NOMO-1 (cell line): ENCODE measurements at regions not wholly inside any gene's neighbourhood (a gene's known extent, or its start where the extent isn't known, plus 50 kb on each side); places are given as distances from the start of the nearest gene placed in this dataset.
"Not testable (repeated sequence)": the region's sequence is repeated elsewhere in the genome, so short reads cannot be mapped to it uniquely, and the experiment has no call there.

Experiments used
- DNase-seq, 2 experiments: peaks; one replicate each; lab custom pipeline; 2025; ENCODE audit not compliant: unreplicated experiment in 2 of 2; lab: John Stamatoyannopoulos, UW

GRCh38 chr4:120211408-120212015, 144.9 kb upstream of the MAD2L1 start:
- DNase-seq: no peak

DNA sequence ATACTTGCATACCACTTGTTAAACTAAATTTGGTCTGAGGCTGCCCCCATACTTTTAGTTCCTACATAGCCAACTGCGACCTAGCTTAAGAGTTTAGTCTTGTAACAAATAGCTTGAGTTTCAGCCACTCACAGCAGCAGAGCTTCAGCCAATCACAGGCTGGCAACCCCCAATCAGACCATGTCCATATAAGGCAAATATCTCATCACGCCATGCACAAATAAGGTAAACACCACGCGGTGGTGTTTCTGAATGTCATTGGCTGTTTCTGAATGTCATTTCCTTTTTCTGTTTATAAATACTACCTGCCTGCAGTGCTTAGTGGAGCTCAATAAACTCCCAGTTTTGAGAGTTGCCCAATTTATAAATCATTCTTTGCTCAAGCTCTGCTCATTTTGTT, 143.1 kb upstream of the MAD2L1 start:
- DNase-seq: no peak

- peak; percentile 2 to 39 for DNase-seq
Measured at GRCh38 chr4:120207021-120207420, 140.4 kb upstream of the MAD2L1 start.

DNA sequence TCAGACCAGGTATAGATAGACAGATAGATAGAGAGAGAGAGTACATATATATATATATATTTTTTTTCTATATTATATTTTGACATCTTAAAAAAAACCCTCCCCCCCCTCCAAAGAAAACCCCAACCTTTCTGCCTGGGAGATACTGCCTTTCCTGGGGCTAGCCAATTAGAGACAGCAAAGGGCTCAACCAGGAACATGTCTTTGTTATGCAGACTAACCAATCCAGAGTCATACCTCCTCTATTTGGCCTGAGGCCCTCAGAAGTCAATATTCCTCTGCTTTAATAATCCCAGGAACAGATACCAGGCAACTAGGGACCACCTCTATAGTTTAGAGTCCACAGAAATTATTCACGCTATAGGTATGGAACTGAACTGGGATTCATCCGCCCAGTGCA, 135.6 kb upstream of the MAD2L1 start:
- no peak for DNase-seq

GRCh38 chr4:120200573-120201110, 134.0 kb upstream of the MAD2L1 start:
- not testable (repeated sequence) for DNase-seq

GRCh38 chr4:120198411-120198810, 131.8 kb upstream of the MAD2L1 start:
- no peak for DNase-seq

- no peak for DNase-seq
Measured at GRCh38 chr4:120177603-120178002, 111.0 kb upstream of the MAD2L1 start.

DNA sequence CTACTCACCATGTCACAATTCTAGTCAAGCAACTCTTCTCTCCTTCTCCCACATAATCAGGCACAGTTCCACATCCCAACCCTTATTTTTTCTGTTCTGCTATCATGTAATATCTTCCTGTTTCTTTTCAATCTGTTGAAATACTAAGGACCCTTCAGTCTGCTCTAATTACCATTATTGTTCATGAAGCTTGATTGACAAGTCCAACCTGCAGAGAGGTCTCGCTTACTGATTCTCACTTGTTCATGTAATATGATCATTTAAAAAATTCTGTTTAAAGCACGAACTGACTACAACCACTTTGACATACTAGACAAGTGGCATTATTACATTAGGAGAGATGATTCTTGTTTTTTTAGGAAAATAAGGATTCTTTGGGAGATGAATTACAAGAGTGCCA, 108.6 kb upstream of the MAD2L1 start:
- no peak for DNase-seq

DNA sequence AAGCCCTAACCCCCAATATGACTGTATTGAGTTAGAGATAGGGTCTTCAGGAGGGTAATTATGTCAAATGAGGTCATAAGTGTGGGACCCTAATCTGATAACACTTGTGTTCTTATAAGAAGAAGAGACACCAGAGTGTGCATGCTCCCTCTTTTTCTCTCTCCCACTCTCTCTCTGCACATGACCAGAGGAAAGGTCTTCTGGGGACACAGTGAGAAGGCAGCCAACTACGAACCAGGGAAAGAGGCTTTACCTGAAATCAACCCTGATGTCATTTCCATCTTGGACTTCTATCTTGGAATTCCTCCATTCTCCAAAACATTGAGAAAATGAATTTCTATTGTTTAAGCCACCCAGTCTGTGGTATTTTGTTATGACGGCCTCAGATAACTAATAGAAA, 97.2 kb upstream of the MAD2L1 start:
- DNase-seq: no peak

DNA sequence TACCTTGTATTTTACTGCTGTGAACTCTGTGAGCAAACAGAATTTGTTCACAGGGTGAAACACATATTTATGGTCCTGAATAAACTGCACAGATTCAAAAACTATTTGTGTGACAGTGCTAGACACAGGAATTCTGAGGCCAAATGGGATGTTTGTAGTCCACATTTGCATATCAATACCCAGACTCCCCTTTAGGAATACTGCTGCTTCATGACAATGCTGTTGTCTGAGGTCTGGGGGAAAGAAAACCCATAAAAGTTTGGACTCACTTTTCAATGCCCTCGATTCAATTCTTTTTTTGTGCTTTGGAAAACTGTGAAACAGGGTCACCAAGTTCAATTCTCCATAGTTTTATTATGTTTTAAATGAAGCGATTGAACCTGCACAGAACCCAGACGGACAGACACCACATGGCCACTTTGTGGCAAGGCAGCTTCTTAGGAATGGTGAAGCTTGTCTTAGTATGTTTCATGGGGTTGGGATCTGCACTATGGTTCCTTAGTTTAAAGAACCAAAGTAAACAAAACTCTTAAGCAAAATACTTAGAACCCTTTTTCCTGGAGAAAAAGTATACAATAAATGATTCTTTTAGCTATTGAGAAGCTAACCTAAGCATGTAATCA, 92.3 kb upstream of the MAD2L1 start:
- DNase-seq: no peak

- DNase-seq: no peak
Measured at GRCh38 chr4:120158046-120158445, 91.4 kb upstream of the MAD2L1 start.

DNA sequence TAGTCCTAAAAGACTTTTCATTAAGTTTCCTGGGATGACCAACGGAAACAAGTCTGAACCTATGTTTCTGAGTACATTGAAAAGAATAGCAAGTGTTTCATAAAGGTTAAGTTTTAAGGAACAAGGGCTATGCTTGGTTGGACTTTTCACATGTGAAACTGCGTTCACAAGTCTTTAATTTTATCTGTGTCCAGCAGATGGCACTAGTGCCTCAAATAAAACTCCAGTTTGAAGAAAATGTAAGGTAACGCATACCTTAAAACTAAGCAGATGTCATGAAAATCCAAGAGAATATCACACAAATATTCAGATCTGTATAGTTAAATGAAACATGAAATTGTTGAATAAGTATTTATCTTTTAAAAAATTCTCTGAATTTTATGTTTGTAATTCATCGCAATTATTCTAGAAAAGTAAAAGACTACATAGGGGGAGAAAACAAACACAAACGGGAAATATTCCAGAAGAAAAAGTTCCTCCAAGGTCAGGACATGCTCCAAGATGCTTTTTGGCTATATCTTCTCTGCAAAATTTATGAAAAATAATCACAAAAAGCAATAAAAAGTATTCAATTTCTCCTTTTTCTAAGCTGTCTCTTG, 89.6 kb upstream of the MAD2L1 start:
- DNase-seq: peak; percentile 10 to 64

DNA sequence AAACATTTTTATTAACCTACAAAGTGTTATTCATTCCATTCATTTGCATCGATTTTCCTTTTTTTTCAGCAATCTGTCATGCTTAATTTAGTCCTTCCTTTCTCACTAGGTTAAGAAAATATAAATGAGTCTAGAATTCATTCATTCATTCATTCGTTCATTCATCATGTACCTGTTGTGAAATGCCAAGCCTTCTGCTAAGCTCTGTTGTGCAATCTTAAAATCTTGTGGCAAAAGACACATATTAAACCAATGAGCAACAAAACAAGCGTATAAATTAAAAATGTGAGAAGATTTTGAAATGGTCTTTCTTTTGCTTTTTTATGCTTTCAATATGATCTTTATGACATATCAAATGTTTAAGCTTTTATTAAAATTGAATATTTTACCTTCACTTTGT, 88.6 kb upstream of the MAD2L1 start:
- DNase-seq: no peak

DNA sequence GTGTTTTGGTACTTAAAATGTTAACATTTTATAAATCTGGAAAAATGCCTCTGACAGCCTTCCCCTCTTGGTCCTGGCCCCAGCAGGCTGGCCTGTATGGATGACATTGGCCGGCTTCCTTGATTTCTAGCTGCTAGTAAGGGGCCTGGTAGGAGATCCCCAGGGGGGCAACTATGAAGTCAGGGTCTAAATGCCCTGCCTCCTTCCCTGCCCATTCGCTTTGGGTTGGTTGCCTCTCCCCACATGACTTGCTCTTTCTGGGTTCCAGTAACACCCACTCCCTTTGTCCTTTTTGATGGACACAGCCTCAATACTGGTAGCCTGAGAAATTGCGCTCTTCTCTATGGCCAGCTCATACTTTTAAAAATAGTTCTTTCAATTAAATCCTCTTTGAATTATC, 78.0 kb upstream of the MAD2L1 start:
- no peak for DNase-seq

DNA sequence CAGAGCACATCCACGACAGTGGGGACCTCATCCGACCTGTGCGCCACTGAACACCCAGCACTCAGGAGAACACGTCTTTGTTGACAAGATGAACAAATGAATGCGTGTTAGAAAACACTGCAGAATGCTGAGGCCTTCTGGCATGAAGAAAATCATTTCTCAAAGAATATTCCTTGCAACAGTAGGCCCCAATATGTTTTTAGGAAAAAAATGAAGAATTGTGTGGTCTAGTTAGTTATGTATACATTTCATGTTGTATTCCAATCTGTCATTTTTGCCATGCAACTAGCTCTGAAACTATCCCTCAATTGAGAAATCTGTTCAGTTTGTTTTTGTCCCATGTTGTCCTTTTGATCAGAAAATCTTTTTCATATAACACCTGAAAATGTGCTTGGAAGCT, 77.4 kb upstream of the MAD2L1 start:
- DNase-seq: no peak

- no peak for DNase-seq
Measured at GRCh38 chr4:120139392-120139791, 72.7 kb upstream of the MAD2L1 start.

DNA sequence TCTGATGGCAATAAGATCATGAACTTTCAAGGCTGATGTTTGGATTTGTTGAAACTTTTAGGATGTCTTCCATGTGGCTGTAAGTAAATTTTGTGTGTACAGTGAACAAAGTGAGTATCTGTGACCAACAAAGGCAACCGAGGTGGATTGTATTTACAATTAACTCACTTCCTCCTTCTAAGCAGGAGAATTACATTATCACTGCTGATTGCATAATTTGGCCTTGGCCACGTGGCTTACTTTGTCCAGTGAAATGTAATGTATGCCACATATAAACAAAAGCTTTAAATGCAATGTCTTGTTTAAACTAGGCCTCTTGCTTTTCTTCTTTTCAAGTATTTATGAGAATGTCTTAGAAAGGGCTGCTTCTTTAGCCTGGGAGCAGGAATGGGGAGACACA, 66.3 kb upstream of the MAD2L1 start:
- DNase-seq: peak; percentile 22 to 46

GRCh38 chr4:120130786-120131185, 64.1 kb upstream of the MAD2L1 start:
- DNase-seq: no peak
